ENCODE measurements at regions not wholly inside any gene's neighbourhood (a gene's known extent, or its start where the extent isn't known, plus 50 kb on each side); places are given as distances from the start of the nearest gene placed in this dataset.

GRCh38 chr18:22841840-22842239 lies 91.3 kb upstream of the RBBP8 start:
- Mint-ChIP-seq H3K27ac (no peak overlapping the region), H3K27me3 (ENCODE audit: low read depth) (no peaks in the 10 kb centered on the region), H3K9me3 (no peaks in the 10 kb centered on the region), H3K36me3 (ENCODE audit: low read depth) (no peaks in the 10 kb centered on the region), H3K4me1 (ENCODE audit: low read depth) (no peaks in the 10 kb centered on the region), H3K4me3 (no peak overlapping the region)

GRCh38 chr18:22844190-22844589 lies 88.9 kb upstream of the RBBP8 start:
- Mint-ChIP-seq H3K4me1 (ENCODE audit: low read depth) (no peaks in the 10 kb centered on the region), H3K27ac (no peak overlapping the region), H3K9me3 (no peaks in the 10 kb centered on the region), H3K36me3 (ENCODE audit: low read depth) (no peaks in the 10 kb centered on the region), H3K4me3 (no peak overlapping the region), H3K27me3 (ENCODE audit: low read depth) (no peaks in the 10 kb centered on the region)

GRCh38 chr18:22844628-22845027 lies 88.5 kb upstream of the RBBP8 start:
- H3K27ac Mint-ChIP-seq: no peak overlapping the region
- H3K9me3 Mint-ChIP-seq: no peaks in the 10 kb centered on the region
- H3K27me3 Mint-ChIP-seq (ENCODE audit: low read depth): peaks cover 2% of the 10 kb centered on the region
- H3K4me1 Mint-ChIP-seq (ENCODE audit: low read depth): no peaks in the 10 kb centered on the region
- no peak overlapping the region for H3K4me3 Mint-ChIP-seq
- no peaks in the 10 kb centered on the region for H3K36me3 Mint-ChIP-seq (ENCODE audit: low read depth)

- H3K27ac Mint-ChIP-seq: no peak overlapping the region
- peaks cover 12% of the 10 kb centered on the region for H3K27me3 Mint-ChIP-seq (ENCODE audit: low read depth)
- H3K4me3 Mint-ChIP-seq: no peak overlapping the region
- H3K9me3 Mint-ChIP-seq: no peaks in the 10 kb centered on the region
- H3K4me1 Mint-ChIP-seq (ENCODE audit: low read depth): no peaks in the 10 kb centered on the region
- no peaks in the 10 kb centered on the region for H3K36me3 Mint-ChIP-seq (ENCODE audit: low read depth)
These were observed 86.9 kb upstream of the RBBP8 start for GRCh38 chr18:22846088-22846683.

GRCh38 chr18:22846697-22847096 lies 86.4 kb upstream of the RBBP8 start:
- Mint-ChIP-seq H3K27ac (no peak overlapping the region), H3K36me3 (ENCODE audit: low read depth) (no peaks in the 10 kb centered on the region), H3K9me3 (no peaks in the 10 kb centered on the region), H3K4me1 (ENCODE audit: low read depth) (no peaks in the 10 kb centered on the region), H3K4me3 (no peak overlapping the region), H3K27me3 (ENCODE audit: low read depth) (peaks cover 16% of the 10 kb centered on the region)

GRCh38 chr18:22847392-22847791 lies 85.7 kb upstream of the RBBP8 start:
- Mint-ChIP-seq H3K36me3 (ENCODE audit: low read depth) (no peaks in the 10 kb centered on the region), H3K27ac (no peak overlapping the region), H3K27me3 (ENCODE audit: low read depth) (peaks cover 21% of the 10 kb centered on the region), H3K4me3 (no peak overlapping the region), H3K9me3 (no peaks in the 10 kb centered on the region), H3K4me1 (ENCODE audit: low read depth) (no peaks in the 10 kb centered on the region)

- Mint-ChIP-seq H3K9me3 (no peaks in the 10 kb centered on the region), H3K27me3 (ENCODE audit: low read depth) (peaks cover 27% of the 10 kb centered on the region), H3K27ac (no peak overlapping the region), H3K4me3 (no peak overlapping the region), H3K36me3 (ENCODE audit: low read depth) (no peaks in the 10 kb centered on the region), H3K4me1 (ENCODE audit: low read depth) (no peaks in the 10 kb centered on the region)
These were observed 85.2 kb upstream of the RBBP8 start for GRCh38 chr18:22847867-22848451.

GRCh38 chr18:22848615-22849014 lies 84.5 kb upstream of the RBBP8 start:
- peaks cover 32% of the 10 kb centered on the region for H3K27me3 Mint-ChIP-seq (ENCODE audit: low read depth)
- no peaks in the 10 kb centered on the region for H3K9me3 Mint-ChIP-seq
- no peak overlapping the region for H3K27ac Mint-ChIP-seq
- H3K4me1 Mint-ChIP-seq (ENCODE audit: low read depth): no peaks in the 10 kb centered on the region
- H3K36me3 Mint-ChIP-seq (ENCODE audit: low read depth): no peaks in the 10 kb centered on the region
- no peak overlapping the region for H3K4me3 Mint-ChIP-seq

GRCh38 chr18:22856870-22857269 lies 76.3 kb upstream of the RBBP8 start:
- Mint-ChIP-seq H3K27ac (no peak overlapping the region), H3K9me3 (no peaks in the 10 kb centered on the region), H3K4me3 (no peak overlapping the region), H3K27me3 (ENCODE audit: low read depth) (peaks cover 53% of the 10 kb centered on the region), H3K36me3 (ENCODE audit: low read depth) (no peaks in the 10 kb centered on the region), H3K4me1 (ENCODE audit: low read depth) (no peaks in the 10 kb centered on the region)

GRCh38 chr18:22858121-22858520 lies 75.0 kb upstream of the RBBP8 start:
- no peak overlapping the region for H3K4me3 Mint-ChIP-seq
- no peaks in the 10 kb centered on the region for H3K4me1 Mint-ChIP-seq (ENCODE audit: low read depth)
- H3K27me3 Mint-ChIP-seq (ENCODE audit: low read depth): peaks cover 45% of the 10 kb centered on the region
- H3K36me3 Mint-ChIP-seq (ENCODE audit: low read depth): no peaks in the 10 kb centered on the region
- H3K9me3 Mint-ChIP-seq: no peaks in the 10 kb centered on the region
- H3K27ac Mint-ChIP-seq: no peak overlapping the region

GRCh38 chr18:22860807-22861206 lies 72.3 kb upstream of the RBBP8 start:
- no peaks in the 10 kb centered on the region for H3K4me1 Mint-ChIP-seq (ENCODE audit: low read depth)
- no peak overlapping the region for H3K27ac Mint-ChIP-seq
- H3K27me3 Mint-ChIP-seq (ENCODE audit: low read depth): peaks cover 63% of the 10 kb centered on the region
- H3K36me3 Mint-ChIP-seq (ENCODE audit: low read depth): no peaks in the 10 kb centered on the region
- no peak overlapping the region for H3K4me3 Mint-ChIP-seq
- H3K9me3 Mint-ChIP-seq: no peaks in the 10 kb centered on the region

GRCh38 chr18:22865354-22866116 lies 67.6 kb upstream of the RBBP8 start:
- H3K4me1 Mint-ChIP-seq (ENCODE audit: low read depth): no peaks in the 10 kb centered on the region
- H3K36me3 Mint-ChIP-seq (ENCODE audit: low read depth): no peaks in the 10 kb centered on the region
- H3K4me3 Mint-ChIP-seq: no peak overlapping the region
- H3K9me3 Mint-ChIP-seq: no peaks in the 10 kb centered on the region
- no peak overlapping the region for H3K27ac Mint-ChIP-seq
- H3K27me3 Mint-ChIP-seq (ENCODE audit: low read depth): peaks cover 66% of the 10 kb centered on the region

- Mint-ChIP-seq H3K9me3 (no peaks in the 10 kb centered on the region), H3K4me3 (no peak overlapping the region), H3K27me3 (ENCODE audit: low read depth) (peaks cover 45% of the 10 kb centered on the region), H3K4me1 (ENCODE audit: low read depth) (peaks cover 10% of the 10 kb centered on the region), H3K36me3 (ENCODE audit: low read depth) (no peaks in the 10 kb centered on the region), H3K27ac (no peak overlapping the region)
These were observed 64.3 kb upstream of the RBBP8 start for GRCh38 chr18:22868831-22869230.

GRCh38 chr18:22871809-22872525 lies 61.2 kb upstream of the RBBP8 start:
- Mint-ChIP-seq H3K27ac (peak overlapping the region; percentile 46), H3K4me1 (ENCODE audit: low read depth) (peaks cover 10% of the 10 kb centered on the region), H3K36me3 (ENCODE audit: low read depth) (no peaks in the 10 kb centered on the region), H3K4me3 (no peak overlapping the region), H3K9me3 (no peaks in the 10 kb centered on the region), H3K27me3 (ENCODE audit: low read depth) (peaks cover 17% of the 10 kb centered on the region)
